Natural killer cell treated with Interleukin-12 subunit alpha and Interleukin-12 subunit beta and Interleukin-15 and Interleukin-18, amount 100 ng/mL, for 72 hours (primary cell): ENCODE measurements at regions not wholly inside any gene's neighbourhood (a gene's known extent, or its start where the extent isn't known, plus 50 kb on each side); places are given as distances from the start of the nearest gene placed in this dataset.

Experiments used
- ATAC-seq, 2 donors: fragments of 150-1000 bp; cut with Tn5 transposase in 1 of 2; sonication (Bioruptor Pico), chemical (Tn5 transposase) in 1 of 2; 2 replicates each; pipeline ENCODE4 v1.10.0; 2021
- DNase-seq: peaks from one replicate; pipeline ENCODE4 v3.0.0; 2022; ENCODE audit warnings: low spot score
- H3K27ac Mint-ChIP-seq, 2 donors: 1 replicate in 1 of 2; 2 replicates in 1 of 2; pipeline ENCODE4 v1.8.0; 2022; ENCODE audit warnings: mixed read lengths in 2 of 2, mild to moderate bottlenecking in 1 of 2, moderate library complexity in 1 of 2
- H3K27me3 Mint-ChIP-seq, 2 donors: 1 replicate in 1 of 2; 2 replicates in 1 of 2; pipeline ENCODE4 v1.8.0; 2022; ENCODE audit warnings: mixed read lengths in 2 of 2
- H3K36me3 Mint-ChIP-seq: one replicate; pipeline ENCODE4 v1.8.0; 2022; ENCODE audit warnings: mixed read lengths
- H3K4me1 Mint-ChIP-seq, 2 donors: 1 replicate in 1 of 2; 2 replicates in 1 of 2; pipeline ENCODE4 v1.8.0; 2022; ENCODE audit warnings: low read depth in 2 of 2, mixed read lengths in 2 of 2, mild to moderate bottlenecking in 1 of 2
- H3K4me3 Mint-ChIP-seq: one replicate; pipeline ENCODE4 v1.8.0; 2022; ENCODE audit warnings: mixed read lengths
- H3K9me3 Mint-ChIP-seq: 2 replicates; pipeline ENCODE4 v1.8.0; 2022; ENCODE audit warnings: mixed read lengths

GRCh38 chr10:3584926-3585784 is 199.9 kb downstream of the KLF6 start:
- H3K4me1 Mint-ChIP-seq: no peaks in the 10 kb centered on the region
- H3K27me3 Mint-ChIP-seq: peaks cover 15 to 30% of the 10 kb centered on the region in 2 donors
- DNase-seq (no peak), ATAC-seq (no peak)
- H3K27ac Mint-ChIP-seq: peak overlapping the region in 1 of 2 donors; percentile 7
- H3K9me3 Mint-ChIP-seq: no peaks in the 10 kb centered on the region
- no peak overlapping the region for H3K4me3 Mint-ChIP-seq
- H3K36me3 Mint-ChIP-seq: no peaks in the 10 kb centered on the region

- Mint-ChIP-seq H3K4me3 (no peak overlapping the region), H3K9me3 (no peaks in the 10 kb centered on the region), H3K4me1 (peaks cover 0 to 3% of the 10 kb centered on the region in 2 donors), H3K36me3 (no peaks in the 10 kb centered on the region), H3K27ac (no peak overlapping the region), H3K27me3 (peaks cover 9 to 36% of the 10 kb centered on the region in 2 donors)
- ATAC-seq (no peak), DNase-seq (no peak)
Observed at GRCh38 chr10:3580565-3580964, 204.4 kb downstream of the KLF6 start.

GRCh38 chr10:3579845-3580244 is 205.2 kb downstream of the KLF6 start:
- Mint-ChIP-seq H3K4me1 (peaks cover 0 to 3% of the 10 kb centered on the region in 2 donors), H3K9me3 (no peaks in the 10 kb centered on the region), H3K36me3 (no peaks in the 10 kb centered on the region), H3K27me3 (peaks cover 9 to 34% of the 10 kb centered on the region in 2 donors), H3K4me3 (no peak overlapping the region), H3K27ac (no peak overlapping the region)
- ATAC-seq (no peak), DNase-seq (no peak)

GRCh38 chr10:3578682-3579081 is 206.3 kb downstream of the KLF6 start:
- Mint-ChIP-seq H3K27me3 (peaks cover 9 to 27% of the 10 kb centered on the region in 2 donors), H3K4me3 (no peak overlapping the region), H3K36me3 (no peaks in the 10 kb centered on the region), H3K4me1 (peaks cover 0 to 3% of the 10 kb centered on the region in 2 donors), H3K9me3 (no peaks in the 10 kb centered on the region), H3K27ac (no peak overlapping the region)
- ATAC-seq (no peak), DNase-seq (no peak)

GRCh38 chr10:3578159-3578558 is 206.8 kb downstream of the KLF6 start:
- H3K27ac Mint-ChIP-seq: no peak overlapping the region
- DNase-seq (no peak), ATAC-seq (no peak)
- H3K4me3 Mint-ChIP-seq: no peak overlapping the region
- no peaks in the 10 kb centered on the region for H3K9me3 Mint-ChIP-seq
- no peaks in the 10 kb centered on the region for H3K36me3 Mint-ChIP-seq
- H3K4me1 Mint-ChIP-seq: peaks cover 0 to 3% of the 10 kb centered on the region in 2 donors
- peaks cover 9 to 27% of the 10 kb centered on the region in 2 donors for H3K27me3 Mint-ChIP-seq

- Mint-ChIP-seq H3K27me3 (peaks cover 8 to 24% of the 10 kb centered on the region in 2 donors), H3K4me1 (peaks cover 0 to 3% of the 10 kb centered on the region in 2 donors), H3K36me3 (no peaks in the 10 kb centered on the region), H3K4me3 (no peak overlapping the region), H3K27ac (no peak overlapping the region), H3K9me3 (no peaks in the 10 kb centered on the region)
- ATAC-seq: no peak
- DNase-seq: no peak
Observed at GRCh38 chr10:3574451-3574850, 210.6 kb downstream of the KLF6 start.

GRCh38 chr10:3573498-3573897 is 211.5 kb downstream of the KLF6 start:
- ATAC-seq (no peak), DNase-seq (no peak)
- Mint-ChIP-seq H3K4me1 (peaks cover 2 to 6% of the 10 kb centered on the region in 2 donors), H3K9me3 (no peaks in the 10 kb centered on the region), H3K36me3 (no peaks in the 10 kb centered on the region), H3K27ac (no peak overlapping the region), H3K27me3 (peaks cover 7 to 15% of the 10 kb centered on the region in 2 donors), H3K4me3 (no peak overlapping the region)

- Mint-ChIP-seq H3K9me3 (no peaks in the 10 kb centered on the region), H3K4me3 (no peak overlapping the region), H3K4me1 (peaks cover 13 to 14% of the 10 kb centered on the region in 2 donors), H3K27me3 (peaks cover 4 to 12% of the 10 kb centered on the region in 2 donors), H3K27ac (no peak overlapping the region), H3K36me3 (no peaks in the 10 kb centered on the region)
- ATAC-seq: no peak
- DNase-seq: no peak
Observed at GRCh38 chr10:3571310-3571825, 213.6 kb downstream of the KLF6 start.

- Mint-ChIP-seq H3K27ac (no peak overlapping the region), H3K36me3 (no peaks in the 10 kb centered on the region), H3K4me1 (peaks cover 13 to 14% of the 10 kb centered on the region in 2 donors), H3K4me3 (no peak overlapping the region), H3K27me3 (peaks cover 4 to 8% of the 10 kb centered on the region in 2 donors), H3K9me3 (no peaks in the 10 kb centered on the region)
- ATAC-seq (no peak), DNase-seq (no peak)
Observed at GRCh38 chr10:3570855-3571266, 214.1 kb downstream of the KLF6 start.

GRCh38 chr10:3570131-3570729 is 214.8 kb downstream of the KLF6 start:
- ATAC-seq (no peak), DNase-seq (no peak)
- no peak overlapping the region for H3K27ac Mint-ChIP-seq
- no peak overlapping the region for H3K4me3 Mint-ChIP-seq
- no peaks in the 10 kb centered on the region for H3K9me3 Mint-ChIP-seq
- no peaks in the 10 kb centered on the region for H3K36me3 Mint-ChIP-seq
- peaks cover 13 to 14% of the 10 kb centered on the region in 2 donors for H3K4me1 Mint-ChIP-seq
- peaks cover 1 to 4% of the 10 kb centered on the region in 2 donors for H3K27me3 Mint-ChIP-seq

GRCh38 chr10:3568983-3569382 is 216.0 kb downstream of the KLF6 start:
- DNase-seq (no peak), ATAC-seq (no peak)
- H3K9me3 Mint-ChIP-seq: no peaks in the 10 kb centered on the region
- no peaks in the 10 kb centered on the region for H3K36me3 Mint-ChIP-seq
- peaks cover 13 to 14% of the 10 kb centered on the region in 2 donors for H3K4me1 Mint-ChIP-seq
- peaks cover 0 to 4% of the 10 kb centered on the region in 2 donors for H3K27me3 Mint-ChIP-seq
- H3K27ac Mint-ChIP-seq: no peak overlapping the region
- H3K4me3 Mint-ChIP-seq: no peak overlapping the region

- Mint-ChIP-seq H3K27ac (no peak overlapping the region), H3K36me3 (no peaks in the 10 kb centered on the region), H3K27me3 (peaks cover 0 to 4% of the 10 kb centered on the region in 2 donors), H3K4me1 (peaks cover 13 to 14% of the 10 kb centered on the region in 2 donors), H3K9me3 (no peaks in the 10 kb centered on the region), H3K4me3 (no peak overlapping the region)
- DNase-seq (no peak), ATAC-seq (peak in 1 of 2 donors; percentile 43)
Observed at GRCh38 chr10:3568392-3568791, 216.6 kb downstream of the KLF6 start.

GRCh38 chr10:3567291-3567963 is 217.6 kb downstream of the KLF6 start:
- Mint-ChIP-seq H3K9me3 (no peaks in the 10 kb centered on the region), H3K27ac (no peak overlapping the region), H3K4me1 (peaks cover 13 to 14% of the 10 kb centered on the region in 2 donors), H3K27me3 (peaks cover 0 to 4% of the 10 kb centered on the region in 2 donors), H3K4me3 (no peak overlapping the region), H3K36me3 (no peaks in the 10 kb centered on the region)
- ATAC-seq: no peak
- DNase-seq: no peak
